ENCODE measurements at regions not wholly inside any gene's neighbourhood (a gene's known extent, or its start where the extent isn't known, plus 50 kb on each side); places are given as distances from the start of the nearest gene placed in this dataset.

DNA sequence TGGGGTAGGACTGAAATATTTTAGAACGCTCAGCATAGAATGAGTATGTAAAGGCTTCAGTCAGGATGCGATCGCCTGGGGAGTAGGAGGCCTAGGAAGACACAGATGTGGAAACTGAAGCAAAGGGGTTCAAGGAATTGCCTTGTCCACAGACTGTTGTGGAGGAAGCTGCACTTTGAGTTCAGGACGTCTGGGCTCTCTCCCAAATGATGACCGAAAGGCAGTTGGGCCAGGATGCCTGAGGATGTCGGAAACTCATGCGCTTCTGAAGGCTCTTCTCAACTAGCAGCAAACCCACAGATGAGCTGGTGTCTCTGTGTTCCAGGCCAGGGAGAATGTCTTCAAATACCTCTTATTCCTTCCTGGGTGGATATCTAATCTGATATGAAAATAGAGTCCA, 146.2 kb upstream of the SULF2 start:
- H3K36me3 ChIP-seq, result no peaks in the 10 kb centered on the region
- TF ChIP-seq, protein P1, sequence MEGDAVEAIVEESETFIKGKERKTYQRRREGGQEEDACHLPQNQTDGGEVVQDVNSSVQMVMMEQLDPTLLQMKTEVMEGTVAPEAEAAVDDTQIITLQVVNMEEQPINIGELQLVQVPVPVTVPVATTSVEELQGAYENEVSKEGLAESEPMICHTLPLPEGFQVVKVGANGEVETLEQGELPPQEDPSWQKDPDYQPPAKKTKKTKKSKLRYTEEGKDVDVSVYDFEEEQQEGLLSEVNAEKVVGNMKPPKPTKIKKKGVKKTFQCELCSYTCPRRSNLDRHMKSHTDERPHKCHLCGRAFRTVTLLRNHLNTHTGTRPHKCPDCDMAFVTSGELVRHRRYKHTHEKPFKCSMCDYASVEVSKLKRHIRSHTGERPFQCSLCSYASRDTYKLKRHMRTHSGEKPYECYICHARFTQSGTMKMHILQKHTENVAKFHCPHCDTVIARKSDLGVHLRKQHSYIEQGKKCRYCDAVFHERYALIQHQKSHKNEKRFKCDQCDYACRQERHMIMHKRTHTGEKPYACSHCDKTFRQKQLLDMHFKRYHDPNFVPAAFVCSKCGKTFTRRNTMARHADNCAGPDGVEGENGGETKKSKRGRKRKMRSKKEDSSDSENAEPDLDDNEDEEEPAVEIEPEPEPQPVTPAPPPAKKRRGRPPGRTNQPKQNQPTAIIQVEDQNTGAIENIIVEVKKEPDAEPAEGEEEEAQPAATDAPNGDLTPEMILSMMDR (IDR thresholded peaks at IDR 0.05), result no peak
- TF ChIP-seq POLR2A (IDR thresholded peaks at IDR 0.05), result no peak
- no peaks in the 10 kb centered on the region for H3K9me3 ChIP-seq
- intact Hi-C loops (cut with DNase I), result no loop called here
- H3K4me1 ChIP-seq, result no peaks in the 10 kb centered on the region
- peaks cover 0 to 8% (median 0%) of the 10 kb centered on the region in 9 donors for H3K27me3 ChIP-seq
- ATAC-seq (no peak), DNase-seq (no peak)
- 87 to 93% (median 92%) methylated on average over 7 of the region's 7 CpGs for WGBS, 4 donors
- no peak overlapping the region for H3K27ac ChIP-seq
- H3K4me3 ChIP-seq, result no peak overlapping the region

DNA sequence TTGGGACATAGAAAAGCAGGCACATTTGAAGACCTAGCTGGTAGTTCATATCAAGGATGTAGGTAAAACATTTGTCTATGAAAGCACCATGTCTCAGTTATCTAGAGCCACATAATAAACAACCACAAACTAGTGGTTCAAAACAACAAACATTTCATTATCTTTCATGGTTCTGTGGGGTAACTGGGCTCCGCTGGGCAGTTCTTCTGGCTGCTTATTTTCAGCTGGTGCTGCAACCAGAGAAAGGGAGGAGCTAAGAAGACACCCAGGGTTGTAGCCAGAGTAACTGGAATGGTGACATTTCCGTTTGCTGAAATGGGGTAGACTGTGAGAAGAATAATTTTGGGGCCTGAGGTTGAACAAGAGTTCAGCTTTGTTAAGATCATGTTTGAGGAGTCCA, 145.7 kb upstream of the SULF2 start:
- WGBS, 4 donors, result 95 to 100% (median 96%) methylated on average over 2 of the region's 2 CpGs
- intact Hi-C loops (cut with DNase I), result no loop called here
- Histone ChIP-seq H3K4me1 (no peaks in the 10 kb centered on the region), H3K36me3 (no peaks in the 10 kb centered on the region), H3K27me3 (peaks cover 0 to 8% (median 0%) of the 10 kb centered on the region in 9 donors), H3K9me3 (no peaks in the 10 kb centered on the region), H3K4me3 (no peak overlapping the region), H3K27ac (no peak overlapping the region)
- DNase-seq (no peak), ATAC-seq (no peak)
- no peak for TF ChIP-seq POLR2A (IDR thresholded peaks at IDR 0.05)
- TF ChIP-seq, protein P1 (IDR thresholded peaks at IDR 0.05), result no peak

DNA sequence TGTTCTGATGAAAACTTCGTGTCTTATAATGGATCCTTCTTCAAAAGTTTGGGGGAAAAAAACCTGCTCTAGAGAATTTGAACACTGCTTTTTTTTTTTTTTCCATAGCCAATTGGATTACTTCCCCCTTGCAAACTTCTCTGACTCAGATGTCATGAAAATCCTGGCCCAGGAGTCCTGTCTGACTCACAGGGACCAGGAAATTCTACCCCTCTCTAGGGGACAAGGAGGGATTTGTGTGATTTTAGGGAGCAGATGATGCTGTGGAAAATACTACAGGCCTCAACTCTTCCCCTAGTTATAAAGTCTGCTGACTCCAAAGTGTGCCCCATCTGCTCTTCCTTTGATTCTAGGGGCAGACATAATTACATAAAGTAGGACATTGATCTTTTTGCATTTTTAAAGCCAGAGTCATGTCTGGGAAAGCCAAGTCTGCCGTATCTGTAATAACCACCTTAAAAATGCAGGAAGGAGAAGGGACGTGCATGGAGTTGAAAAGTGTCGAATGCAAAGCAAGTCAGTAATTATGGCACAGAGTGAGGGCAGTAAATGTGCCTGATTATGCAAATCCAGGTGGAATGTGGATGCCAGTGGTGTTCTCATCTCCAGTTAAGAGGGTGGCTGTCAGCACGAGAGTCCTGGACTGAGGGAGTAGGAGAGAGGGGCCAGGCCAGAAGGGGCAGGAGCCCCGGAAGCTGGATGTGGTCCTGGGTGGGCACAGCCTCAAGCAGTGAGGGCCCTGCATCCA, 144.3 kb upstream of the SULF2 start:
- ATAC-seq, result peak in 2 of 4 donors; percentile 22 to 60
- H3K27ac ChIP-seq, result no peak overlapping the region
- H3K4me3 ChIP-seq, result no peak overlapping the region
- TF ChIP-seq, protein P1 (IDR thresholded peaks at IDR 0.05), result no peak
- no peak for TF ChIP-seq POLR2A (IDR thresholded peaks at IDR 0.05)
- H3K9me3 ChIP-seq, result no peaks in the 10 kb centered on the region
- H3K4me1 ChIP-seq, result no peaks in the 10 kb centered on the region
- H3K36me3 ChIP-seq, result no peaks in the 10 kb centered on the region
- 64 to 76% (median 65%) methylated on average over 6 of the region's 6 CpGs for WGBS, 4 donors
- DNase-seq, result no peak
- peaks cover 0 to 8% (median under 1%) of the 10 kb centered on the region in 9 donors for H3K27me3 ChIP-seq
- intact Hi-C loops (cut with DNase I), result no loop called here

DNA sequence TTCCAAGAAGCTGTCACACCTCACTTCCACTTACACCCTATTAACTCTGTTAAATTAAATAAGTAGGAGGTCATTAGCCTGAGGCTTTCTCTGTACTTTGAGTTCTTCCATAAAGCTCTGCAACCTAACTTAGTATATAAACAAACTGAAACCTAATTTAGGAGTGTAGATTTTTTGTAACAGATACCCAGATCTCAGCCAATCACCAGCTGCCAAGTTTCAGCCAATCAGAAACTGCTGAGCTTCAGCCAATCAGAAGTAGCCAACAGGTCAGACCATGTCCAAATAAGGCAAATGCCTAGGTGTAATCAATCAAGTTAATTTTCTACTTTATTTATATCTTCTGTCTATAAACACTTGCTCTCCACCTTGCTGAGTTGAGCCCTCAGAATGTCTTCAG, 142.7 kb upstream of the SULF2 start:
- no peak overlapping the region for H3K4me3 ChIP-seq
- no peaks in the 10 kb centered on the region for H3K36me3 ChIP-seq
- peaks cover 0 to 16% (median under 1%) of the 10 kb centered on the region in 9 donors for H3K27me3 ChIP-seq
- DNase-seq (no peak), ATAC-seq (no peak)
- intact Hi-C loops (cut with DNase I), result no loop called here
- no peak for TF ChIP-seq POLR2A (IDR thresholded peaks at IDR 0.05)
- TF ChIP-seq, protein P1 (IDR thresholded peaks at IDR 0.05), result no peak
- no peak overlapping the region for H3K27ac ChIP-seq
- no peaks in the 10 kb centered on the region for H3K4me1 ChIP-seq
- H3K9me3 ChIP-seq, result no peaks in the 10 kb centered on the region
